NOMO-1 treated with DMSO at 0.1 percent for 48 hours (cell line): ENCODE measurements at regions not wholly inside any gene's neighbourhood (a gene's known extent, or its start where the extent isn't known, plus 50 kb on each side); places are given as distances from the start of the nearest gene placed in this dataset.

Experiments
- DNase-seq: peaks from one replicate; lab custom pipeline; 2025; ENCODE audit not compliant: unreplicated experiment; lab: John Stamatoyannopoulos, UW

DNA sequence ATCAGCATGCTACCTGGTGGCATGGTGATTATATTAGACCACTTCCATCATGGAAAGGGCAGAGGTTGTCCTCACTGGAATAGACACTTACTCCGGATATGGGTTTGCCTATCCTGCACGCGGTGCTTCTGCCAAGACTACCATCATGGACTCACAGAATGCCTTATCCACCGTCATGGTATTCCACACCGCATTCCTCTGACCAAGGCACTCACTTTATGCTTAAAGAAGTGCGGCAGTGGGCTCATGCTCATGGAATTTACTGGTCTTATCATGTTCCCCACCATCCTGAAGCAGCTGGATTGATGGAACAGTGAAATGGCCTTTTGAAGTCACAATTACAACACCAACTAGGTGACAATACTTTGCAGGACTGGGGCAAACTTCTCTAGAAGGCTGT lies 109.2 kb upstream of the DRD2 start:
- no peak for DNase-seq

DNA sequence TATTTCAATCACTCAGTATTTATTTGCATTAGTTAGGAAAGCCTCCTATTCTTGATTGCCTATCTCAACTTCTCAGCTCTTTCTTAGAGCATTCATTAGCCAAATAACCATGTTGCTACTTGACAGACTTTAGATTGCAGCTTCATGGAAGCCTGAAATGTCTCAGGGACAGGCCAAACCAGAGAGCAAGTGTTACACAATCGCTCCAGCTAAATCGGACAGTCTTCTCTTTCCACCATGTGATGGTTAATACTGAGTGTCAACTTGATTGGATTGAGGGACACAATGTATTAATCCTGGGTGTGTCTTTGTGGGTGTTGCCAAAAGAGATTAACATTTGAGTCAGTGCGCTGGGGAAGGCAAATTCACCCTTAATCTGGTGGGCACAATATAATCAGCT lies 106.5 kb upstream of the DRD2 start:
- DNase-seq: no peak

DNA sequence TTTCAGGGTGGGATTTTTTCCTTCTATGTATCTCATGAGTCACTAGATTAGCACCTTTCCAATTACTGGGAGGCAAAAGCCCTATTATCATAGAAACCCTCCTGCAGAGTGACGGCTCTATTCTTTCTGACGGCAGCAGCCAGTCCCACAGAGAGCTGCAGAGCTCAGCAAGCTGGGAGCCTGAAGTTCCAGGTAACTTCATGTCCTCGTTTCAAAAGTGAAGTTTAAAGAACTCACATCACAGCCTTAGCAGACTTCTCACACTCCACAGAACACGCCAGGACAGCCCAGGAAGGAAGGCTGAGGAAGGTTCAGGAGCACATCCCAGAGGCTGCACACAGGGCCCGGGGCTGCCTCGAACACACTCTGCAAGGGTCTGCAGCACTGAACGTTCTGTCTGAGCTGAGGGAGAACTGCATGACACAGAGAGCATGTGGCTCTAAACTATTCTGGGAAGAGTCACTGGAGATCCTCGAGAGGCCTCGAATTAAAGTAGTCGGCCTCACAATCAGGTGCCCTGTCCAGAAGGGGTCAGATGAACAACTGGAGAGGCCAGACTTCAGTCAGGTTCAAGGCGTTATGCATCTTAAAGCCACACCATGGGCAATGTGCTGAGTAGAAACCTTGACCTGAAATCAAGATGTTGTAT lies 104.2 kb upstream of the DRD2 start:
- no peak for DNase-seq

DNA sequence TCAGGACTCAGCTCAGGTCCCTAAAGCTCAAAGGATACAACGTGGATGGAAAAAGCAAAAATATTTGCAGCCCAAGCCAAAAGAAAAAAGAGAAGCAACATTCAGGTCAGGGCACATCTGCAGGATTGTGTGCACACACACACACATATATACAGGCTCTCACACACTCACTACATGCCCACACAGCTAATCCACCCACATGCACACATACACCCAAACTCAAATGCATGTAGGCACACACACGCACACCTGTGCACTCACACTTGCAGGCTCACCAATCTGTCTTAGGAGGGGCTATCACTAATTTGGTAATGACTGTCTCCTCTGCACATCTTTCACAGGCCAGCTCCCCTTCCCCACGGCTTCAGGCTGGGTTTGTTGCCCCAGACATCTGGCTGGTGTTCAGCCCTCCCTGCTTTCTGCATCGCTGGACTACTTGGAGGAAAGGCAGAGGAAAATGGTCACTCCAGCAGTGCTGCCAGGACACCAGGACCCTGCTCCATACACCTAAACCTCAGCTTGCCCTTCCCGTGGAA lies 103.6 kb upstream of the DRD2 start:
- DNase-seq: no peak

DNA sequence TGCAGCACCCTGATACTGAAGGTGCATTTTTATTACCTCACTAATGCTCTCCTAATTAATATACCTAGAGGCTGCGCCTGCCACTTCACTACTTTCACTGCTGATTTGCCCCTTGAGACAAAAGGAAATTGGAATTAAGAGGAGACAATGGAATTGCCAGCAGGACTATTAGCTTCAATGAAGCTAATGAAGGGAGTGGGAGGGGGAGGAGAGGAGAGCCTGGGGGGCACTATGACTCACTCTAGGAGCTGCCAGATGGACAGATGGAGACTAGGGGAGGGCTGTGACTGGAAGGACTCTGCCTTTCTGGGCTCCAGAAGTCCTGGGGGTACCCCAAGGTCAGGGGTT lies 102.8 kb upstream of the DRD2 start:
- DNase-seq: no peak

DNA sequence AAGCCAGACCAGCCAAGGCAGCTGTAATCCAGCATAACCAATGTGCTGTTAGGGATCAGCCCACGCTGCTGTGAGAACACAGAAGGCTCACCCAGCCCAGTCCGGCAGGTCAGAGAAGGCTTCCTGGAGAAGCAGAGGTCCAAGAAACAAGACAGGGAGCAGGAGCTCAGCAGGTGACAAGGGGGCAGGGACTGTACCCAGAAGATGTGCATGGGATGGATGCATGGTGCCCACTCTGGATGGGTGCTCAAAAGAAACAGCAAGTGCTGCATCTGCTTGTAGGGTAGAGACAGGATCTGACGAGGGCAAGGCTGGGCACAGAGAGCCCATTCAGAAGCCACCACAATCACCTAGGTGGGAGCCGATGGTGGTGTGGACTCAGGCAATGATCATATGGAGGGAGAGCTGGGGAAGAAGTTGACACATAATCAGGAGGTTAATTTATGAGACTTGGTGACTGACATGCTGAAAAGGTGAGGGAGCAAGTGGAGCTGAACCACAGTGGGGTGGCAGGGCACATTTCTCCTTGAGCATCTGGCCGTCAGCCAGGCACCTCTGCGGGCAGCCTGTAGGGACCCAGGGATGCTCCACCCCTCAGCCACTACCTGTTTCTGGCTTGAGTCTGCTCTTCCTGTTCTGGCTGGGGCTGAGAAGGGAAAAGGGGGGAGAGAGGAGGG lies 102.3 kb upstream of the DRD2 start:
- no peak for DNase-seq

DNA sequence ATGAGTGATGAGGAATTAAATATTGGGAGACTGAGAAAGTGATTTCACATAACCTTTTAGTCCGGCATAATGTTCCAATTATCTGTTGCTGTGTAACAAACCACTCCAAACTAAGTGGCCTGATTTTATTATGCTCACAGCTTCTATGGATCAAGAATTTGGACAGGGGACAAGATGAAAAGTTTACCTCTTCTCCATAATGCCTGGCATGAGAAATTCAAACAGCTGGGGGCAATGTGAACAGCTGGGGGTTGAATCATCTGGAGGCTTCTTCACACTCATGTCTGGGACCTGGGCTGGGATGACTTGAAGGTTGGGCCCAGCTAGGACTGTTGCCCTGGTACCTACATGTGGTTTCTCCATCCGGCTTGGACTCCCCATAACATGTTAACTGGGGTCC lies 99.4 kb upstream of the DRD2 start:
- DNase-seq: no peak

DNA sequence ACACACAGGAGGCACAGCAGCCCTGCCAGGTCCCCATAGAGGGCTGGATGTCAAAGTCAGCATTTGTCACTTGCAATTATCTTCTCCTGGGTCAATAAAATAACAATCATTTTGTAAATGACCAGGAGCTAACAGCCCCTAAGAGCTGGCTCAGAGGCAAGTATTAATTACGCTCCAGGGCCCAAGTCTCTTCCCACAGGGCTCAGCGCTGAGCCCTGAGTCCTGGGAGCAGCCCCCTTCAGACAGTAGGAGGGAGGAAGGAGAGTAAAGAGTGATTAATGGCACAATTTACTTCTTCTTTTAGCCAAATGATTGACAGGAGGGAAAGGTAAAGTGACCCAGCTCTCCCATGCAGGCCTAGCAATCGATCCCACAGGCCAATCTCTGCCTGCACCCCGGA lies 99.0 kb upstream of the DRD2 start:
- DNase-seq: no peak

DNA sequence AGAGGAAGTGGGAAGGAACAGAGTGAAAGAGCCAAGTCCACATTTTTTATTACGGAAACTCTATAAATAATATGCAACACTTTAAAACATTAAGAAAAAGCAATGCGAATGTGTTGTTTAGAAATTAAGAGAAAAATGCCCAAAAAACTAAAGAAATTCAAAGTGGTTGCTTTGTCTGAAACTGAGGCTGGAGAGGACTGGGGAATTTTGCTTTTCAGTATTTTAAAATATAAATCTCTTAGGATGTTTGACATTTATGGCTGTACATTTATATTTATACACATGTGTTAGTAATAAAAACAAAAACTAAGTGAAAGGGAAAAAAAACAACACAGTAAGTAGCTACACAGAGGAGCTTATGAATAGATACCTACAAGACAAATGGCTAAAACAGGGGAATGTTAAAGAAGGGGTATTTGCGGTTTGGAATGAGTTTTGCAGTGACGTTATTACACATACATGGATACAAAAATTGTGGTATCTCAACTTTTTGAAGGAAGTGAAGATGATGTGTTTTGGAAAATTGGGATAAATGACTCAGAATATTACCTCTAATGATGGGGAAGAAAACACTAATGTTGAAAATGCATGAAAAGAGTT lies 97.0 kb upstream of the DRD2 start:
- DNase-seq: no peak

DNA sequence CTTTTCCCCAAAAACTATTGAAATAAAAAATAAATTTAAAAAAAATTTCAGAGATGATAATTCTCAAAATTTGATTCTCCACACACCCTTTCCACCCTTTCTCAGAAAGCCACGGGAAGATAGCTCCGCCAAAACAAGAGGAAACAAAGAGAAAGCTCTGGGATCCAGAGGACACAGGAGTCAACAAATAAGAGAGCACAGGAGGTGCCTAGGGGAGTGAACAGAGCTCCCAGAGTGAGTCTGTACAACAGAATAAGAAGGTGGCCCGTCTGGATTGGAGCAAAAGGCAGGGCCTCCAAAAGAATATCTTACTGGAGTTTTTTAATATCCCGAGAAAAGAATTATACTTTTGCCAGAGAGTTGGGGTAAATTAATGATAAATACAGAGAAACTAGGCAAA lies 96.3 kb upstream of the DRD2 start:
- DNase-seq: no peak

DNA sequence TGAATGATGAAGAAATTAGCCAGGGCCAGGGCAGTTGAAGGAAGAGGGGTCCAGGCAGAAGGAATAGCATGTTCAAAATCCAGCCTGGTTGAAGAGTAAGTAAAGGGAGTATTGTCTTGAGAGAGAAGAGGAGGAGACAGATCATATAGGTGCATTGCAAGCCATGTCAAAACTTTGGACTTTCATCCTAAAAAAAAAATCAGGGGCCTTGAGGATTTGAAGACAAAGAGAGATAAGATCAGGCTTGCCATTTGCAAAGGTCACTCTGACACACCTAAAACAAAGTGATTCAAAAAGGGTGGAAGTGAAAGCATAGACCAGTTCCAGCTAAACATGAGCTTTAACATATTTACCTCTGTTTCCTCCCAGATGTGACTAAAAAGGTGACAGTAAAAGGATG lies 95.7 kb upstream of the DRD2 start:
- no peak for DNase-seq

DNA sequence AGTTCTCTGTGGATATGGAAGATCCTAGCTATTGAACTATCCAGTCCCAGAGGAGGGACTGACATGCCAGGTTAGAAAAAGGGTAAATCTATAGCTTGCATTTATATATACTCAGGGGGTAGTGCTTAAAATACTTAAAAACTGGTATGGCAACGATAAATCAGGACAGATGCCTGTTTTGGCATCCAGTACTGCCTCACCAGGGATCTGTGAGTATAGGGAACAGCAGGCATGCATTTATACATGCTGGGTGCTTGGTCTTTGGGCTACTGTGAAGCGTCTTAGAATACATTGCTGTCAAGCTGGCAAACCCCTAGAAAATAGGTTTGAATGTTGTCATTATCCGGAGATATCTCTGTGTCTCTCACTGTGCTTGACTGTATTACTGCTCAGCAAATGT lies 94.2 kb upstream of the DRD2 start:
- DNase-seq: no peak

DNA sequence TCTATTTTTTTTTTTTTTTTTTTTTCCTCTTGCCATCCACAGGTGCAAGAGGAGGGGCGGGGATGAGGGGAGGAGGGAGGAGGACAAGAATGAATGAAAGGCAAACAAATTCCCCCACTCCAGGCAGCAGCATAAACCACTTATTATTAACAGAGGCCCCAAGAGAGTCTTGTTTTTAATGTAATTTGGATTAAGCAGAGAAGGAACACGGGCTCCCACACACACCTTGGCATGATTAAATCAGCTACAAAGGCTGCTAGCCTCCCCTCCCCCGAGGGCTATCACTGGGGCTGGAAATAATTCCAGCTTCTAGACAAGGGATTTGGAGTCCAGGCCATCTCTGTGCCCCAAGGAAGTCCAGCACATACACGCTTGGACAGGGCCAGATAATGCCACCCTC lies 93.4 kb upstream of the DRD2 start:
- DNase-seq: no peak

DNA sequence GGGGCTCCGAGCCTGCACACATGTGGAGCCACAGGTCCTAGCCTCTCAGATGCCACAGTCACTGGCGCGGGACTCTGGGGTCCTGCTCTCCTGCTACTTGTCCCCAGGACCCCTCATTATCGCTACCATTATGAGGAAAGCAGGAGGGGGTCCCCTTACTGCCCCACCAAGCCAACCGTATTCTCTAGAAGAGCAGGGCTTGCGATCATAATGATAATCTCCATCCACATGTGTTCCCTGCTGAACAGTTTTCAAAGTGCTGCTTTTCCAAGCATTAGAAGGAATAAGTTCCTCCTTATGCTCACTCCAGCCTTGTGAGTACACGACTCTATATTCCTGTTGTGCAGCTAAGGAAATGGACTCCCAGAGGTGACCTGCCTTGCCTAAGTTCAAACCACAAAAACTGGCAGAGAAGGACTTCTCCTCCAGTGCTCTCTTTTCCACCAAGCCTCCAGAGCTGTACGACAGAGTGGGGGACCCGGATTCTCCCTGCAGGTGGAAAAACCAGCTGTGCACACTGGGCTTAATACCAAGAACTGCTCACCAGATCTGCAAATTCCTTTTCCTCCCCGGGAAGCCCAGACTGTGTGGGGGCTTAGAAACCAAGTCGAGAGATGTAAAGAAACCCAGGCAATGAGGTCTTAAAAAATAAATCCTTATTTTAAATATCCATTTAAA lies 92.8 kb upstream of the DRD2 start:
- DNase-seq: no peak

DNA sequence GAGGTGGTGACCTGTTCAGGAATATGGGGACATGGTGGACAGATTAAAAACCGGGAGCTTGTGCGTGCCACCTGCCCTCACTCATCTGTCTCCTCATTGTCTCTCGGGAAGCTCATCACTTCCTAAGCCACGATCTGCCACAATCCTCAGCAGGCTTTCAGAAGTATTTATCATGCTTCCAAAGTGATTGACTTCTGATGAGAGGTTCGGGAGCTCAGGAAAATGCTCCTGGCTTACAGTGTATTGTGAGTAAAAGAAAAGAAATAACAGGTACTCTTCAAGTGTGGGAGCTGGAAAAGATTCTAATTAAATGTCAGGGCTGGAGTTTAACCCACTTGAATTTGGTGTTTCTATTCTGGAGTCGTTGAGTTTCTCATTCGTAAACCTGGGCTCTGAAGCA lies 91.9 kb upstream of the DRD2 start:
- DNase-seq: no peak

DNA sequence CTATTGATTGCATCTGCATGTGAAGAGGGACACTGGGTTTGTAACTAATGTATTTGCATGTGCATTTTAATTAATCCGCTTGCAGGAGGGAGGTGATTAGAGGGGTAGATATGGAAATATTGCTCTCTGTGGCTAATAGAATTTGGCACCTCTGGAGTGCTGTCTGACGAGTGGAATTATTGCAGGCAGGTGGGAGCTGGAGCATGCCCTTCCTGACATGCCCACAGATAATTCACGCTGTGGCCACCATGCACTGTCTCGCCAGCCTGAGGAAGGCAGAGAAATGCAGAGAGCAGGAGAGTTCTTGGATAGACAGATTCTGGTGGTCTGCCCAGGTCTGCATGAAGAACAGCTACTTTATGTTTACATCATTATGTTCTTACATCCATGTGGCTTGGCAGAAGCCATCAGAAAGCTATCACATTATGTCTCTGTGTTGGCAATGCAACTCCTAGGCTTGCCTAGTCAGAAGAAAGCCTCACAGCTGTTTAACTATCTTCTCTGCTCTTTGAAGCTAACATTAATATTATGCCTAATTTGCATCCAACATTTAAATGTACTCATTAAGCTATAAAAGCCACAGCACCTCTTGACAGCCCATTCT lies 89.4 kb upstream of the DRD2 start:
- no peak for DNase-seq

DNA sequence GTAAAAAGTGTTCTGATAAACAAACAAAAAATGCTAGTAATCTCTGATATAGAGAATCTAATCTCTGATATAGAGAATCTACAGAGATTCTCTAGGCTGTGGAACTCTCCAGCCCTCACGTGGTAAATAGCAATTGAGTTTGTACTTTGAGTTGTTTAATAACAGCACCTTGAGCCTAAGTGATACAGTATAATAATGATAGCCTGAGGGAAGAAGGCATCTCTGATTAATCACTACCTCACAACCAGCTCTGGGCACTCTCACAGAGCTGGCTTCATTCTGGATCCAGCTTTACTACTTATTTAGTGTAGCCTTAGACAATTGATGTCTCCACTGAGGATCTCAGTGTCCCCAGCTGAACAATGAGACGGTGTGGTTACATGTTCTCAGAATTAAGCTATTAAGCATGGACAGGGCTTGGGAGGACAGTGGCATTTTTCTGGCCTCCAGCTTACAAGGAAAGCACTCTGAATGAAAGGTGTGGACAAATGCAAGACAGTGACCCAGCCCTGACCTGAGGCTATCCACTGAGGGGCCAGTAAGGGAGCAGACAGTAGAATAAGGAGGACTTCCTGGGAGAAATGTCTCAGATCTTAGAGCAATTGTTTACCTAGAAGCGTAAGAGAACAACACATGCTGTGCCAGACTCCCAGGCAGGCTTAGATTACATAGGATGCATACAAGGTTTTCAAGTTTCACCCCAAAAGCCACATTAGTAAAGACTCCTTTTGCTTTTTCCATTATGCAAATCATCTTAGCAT lies 88.7 kb upstream of the DRD2 start:
- DNase-seq: no peak

DNA sequence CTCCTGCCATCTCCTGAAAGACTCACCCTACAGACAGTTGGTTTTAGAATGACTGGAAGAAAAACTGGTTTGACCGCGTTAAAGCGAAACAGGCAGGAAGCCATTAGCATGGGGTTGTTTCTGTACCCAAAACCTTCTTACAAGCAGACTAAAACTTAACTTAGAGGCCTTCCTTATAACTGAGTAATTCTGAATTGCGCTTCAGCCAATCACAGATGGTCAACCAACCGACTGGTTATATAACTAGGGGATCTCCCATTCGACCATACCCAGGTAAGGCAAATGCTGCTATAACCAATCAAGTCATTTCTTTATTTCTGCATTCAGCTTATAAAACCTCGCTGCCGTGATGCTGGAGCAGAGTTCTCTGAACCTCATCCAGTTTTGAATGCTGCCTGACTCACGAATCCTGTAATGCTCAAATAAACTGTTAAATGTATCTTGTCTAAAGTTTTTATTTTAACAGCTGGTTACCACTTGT lies 87.8 kb upstream of the DRD2 start:
- DNase-seq: no peak

DNA sequence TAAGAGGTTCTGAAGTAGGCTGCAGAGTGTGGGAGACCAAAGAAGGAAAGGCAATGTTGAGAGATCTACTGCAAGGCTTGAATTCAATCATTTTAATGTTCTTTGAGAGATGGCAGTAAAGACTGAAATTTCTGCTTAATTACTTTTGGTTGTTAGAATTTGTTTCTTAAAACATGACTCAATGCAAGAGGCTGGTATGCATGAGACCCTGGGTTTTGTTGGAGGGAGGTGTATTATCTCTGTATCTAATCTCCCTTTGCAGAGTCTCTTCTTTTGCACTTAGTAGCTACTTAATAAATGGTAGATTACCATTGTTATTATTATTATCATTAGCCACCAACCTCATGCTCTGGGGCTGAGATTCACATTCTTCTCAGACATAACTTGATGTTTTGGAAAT lies 87.4 kb upstream of the DRD2 start:
- no peak for DNase-seq

DNA sequence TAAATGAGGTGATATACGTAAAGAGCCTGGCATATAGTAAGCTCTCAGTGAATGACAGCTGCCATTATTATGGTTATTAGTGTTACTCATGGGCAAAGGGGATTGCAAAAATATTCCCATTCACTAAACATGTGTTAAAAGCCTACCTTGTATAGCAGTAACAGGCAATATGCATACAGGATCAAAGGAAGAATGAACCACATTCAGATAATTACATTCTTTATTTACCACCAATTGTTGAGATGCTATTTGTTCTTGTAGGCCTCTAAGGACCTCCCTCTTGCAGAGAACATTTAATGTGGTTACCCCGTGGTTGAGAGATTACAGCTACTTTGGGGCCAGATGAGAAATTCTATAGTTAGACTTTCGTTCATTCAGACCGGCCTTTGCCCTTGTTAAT lies 82.7 kb upstream of the DRD2 start:
- DNase-seq: no peak

DNA sequence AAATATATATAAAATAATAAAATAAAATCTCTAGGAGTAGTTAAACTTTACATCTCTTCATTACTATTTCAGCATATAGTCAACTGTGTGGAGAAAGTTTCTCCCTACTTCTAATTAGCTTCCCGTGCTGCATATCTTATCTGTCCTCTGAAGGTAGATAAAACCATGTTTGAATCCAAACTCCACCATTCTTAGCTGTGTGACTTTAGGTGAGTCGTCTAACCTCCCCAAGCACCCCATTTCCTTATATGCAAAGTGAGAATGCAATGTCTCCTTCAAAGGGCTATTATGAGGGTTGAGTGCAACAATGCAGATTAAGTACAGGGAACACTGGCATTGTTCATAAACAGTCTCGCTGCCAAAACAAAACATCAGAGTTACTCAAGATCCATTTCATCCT lies 80.8 kb upstream of the DRD2 start:
- no peak for DNase-seq
